ENCODE measurements at regions not wholly inside any gene's neighbourhood (a gene's known extent, or its start where the extent isn't known, plus 50 kb on each side); places are given as distances from the start of the nearest gene placed in this dataset.

DNA sequence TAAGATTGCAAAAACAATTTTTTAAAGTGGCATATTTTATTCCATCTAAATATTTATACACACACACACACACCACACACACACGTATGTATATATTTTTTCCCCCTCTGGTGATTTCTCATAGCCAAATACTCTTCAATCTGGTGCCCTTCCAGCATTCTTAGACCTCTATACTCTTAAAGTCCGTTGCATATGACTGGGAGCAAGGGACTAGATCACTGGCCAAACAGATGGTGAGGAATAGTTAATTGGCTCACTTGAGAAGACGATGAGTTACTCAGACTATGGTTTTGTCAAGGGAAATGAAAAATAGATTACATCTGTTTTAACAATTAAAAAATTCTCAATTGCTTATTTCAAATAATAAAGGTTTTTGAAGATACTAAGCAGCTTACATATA, 512.5 kb upstream of the LRRTM4 start:
- TF ChIP-seq POLR2A (IDR thresholded peaks at IDR 0.05; ENCODE audit: low read length) = no peak
- TF ChIP-seq GATA1 (IDR thresholded peaks at IDR 0.05; ENCODE audit: low read depth, low read length) = no peak
